PC-9 (cell line): ENCODE measurements at regions not wholly inside any gene's neighbourhood (a gene's known extent, or its start where the extent isn't known, plus 50 kb on each side); places are given as distances from the start of the nearest gene placed in this dataset.

Experiments used
- BruUV-seq: library from RNA; stranded (reverse); fragments of 400-500 nt; replicated peaks from 2 replicates; lab custom pipeline; 2021; lab: Mats Ljungman, UMichigan
- CTCF ChIA-PET: fragments of 300-600 bp; sonication (Branson Sonifier 250); formaldehyde crosslinking; loops from one replicate; lab custom pipeline; 2022; ENCODE audit warnings: antibody characterized with exemption; lab: Charles Lee
- POLR2A ChIA-PET: fragments of 300-600 bp; sonication (Branson Sonifier 250); formaldehyde crosslinking; loops from one replicate; lab custom pipeline; 2022; ENCODE audit warnings: antibody characterized with exemption; ENCODE audit not compliant: unreplicated experiment; lab: Charles Lee
- DNase-seq, 2 experiments: peaks; one replicate each; pipeline versions ENCODE4 v3.0.0 to v3.0.0-alpha.2; 2015 to 2022; ENCODE audit warnings: mixed read lengths in 1 of 2
- H2AFZ ChIP-seq: fragments of 200-600 bp; sonication (generic); 2 replicates; pipeline ENCODE4 v1.8.1; 2017; ENCODE audit warnings: antibody characterized with exemption
- H3F3A ChIP-seq: fragments of 200-600 bp; sonication (generic); 2 replicates; pipeline ENCODE4 v1.8.1; 2017; ENCODE audit warnings: antibody characterized with exemption, mild to moderate bottlenecking, low read depth; ENCODE audit not compliant: insufficient read depth
- H3K27ac ChIP-seq: fragments of 200-600 bp; sonication (generic); 2 replicates; pipeline ENCODE4 v1.6.1; 2016; ENCODE audit warnings: mixed run types
- H3K27me3 ChIP-seq: fragments of 200-600 bp; sonication (generic); 2 replicates; pipeline ENCODE4 v1.6.1; 2016; ENCODE audit warnings: low read depth, mixed run types; ENCODE audit not compliant: insufficient read depth
- H3K36me3 ChIP-seq: fragments of 200-600 bp; sonication (generic); 2 replicates; pipeline ENCODE4 v1.6.1; 2016; ENCODE audit warnings: low read depth, mixed run types
- H3K4me1 ChIP-seq: fragments of 200-600 bp; sonication (generic); replicated peaks from 2 replicates; pipeline ENCODE4 v1.6.1; 2016; ENCODE audit warnings: mixed run types; ENCODE audit not compliant: insufficient read depth
- H3K4me2 ChIP-seq: fragments of 200-600 bp; sonication (generic); 2 replicates; pipeline ENCODE4 v1.6.1; 2017; ENCODE audit warnings: mixed run types
- H3K4me3 ChIP-seq: fragments of 200-600 bp; sonication (generic); 2 replicates; pipeline ENCODE4 v1.6.1; 2016; ENCODE audit warnings: mixed run types
- H3K79me2 ChIP-seq: fragments of 200-600 bp; sonication (generic); 2 replicates; pipeline ENCODE4 v1.6.1; 2017; ENCODE audit warnings: low read depth, mixed run types
- H3K9me2 ChIP-seq: fragments of 200-600 bp; sonication (generic); 2 replicates; pipeline ENCODE4 v1.8.1; 2017; ENCODE audit warnings: mild to moderate bottlenecking; ENCODE audit not compliant: insufficient read depth
- H3K9me3 ChIP-seq: fragments of 200-600 bp; sonication (generic); 2 replicates; pipeline ENCODE4 v1.8.1; 2016; ENCODE audit warnings: low read depth; ENCODE audit not compliant: insufficient read depth
- H4K20me1 ChIP-seq: fragments of 200-600 bp; sonication (generic); 2 replicates; pipeline ENCODE4 v1.8.1; 2017; ENCODE audit not compliant: insufficient read depth
- CTCF ChIP-seq: fragments of 200-600 bp; sonication (generic); conservative IDR thresholded peaks from 2 replicates; pipeline ENCODE4 v1.6.1; 2017; ENCODE audit warnings: mixed run types, antibody characterized with exemption, mild to moderate bottlenecking, moderate library complexity
- EZH2 ChIP-seq: fragments of 200-600 bp; sonication (generic); IDR thresholded peaks from 2 replicates; pipeline ENCODE4 v1.8.0; 2017; ENCODE audit warnings: antibody characterized with exemption, low read depth
- intact Hi-C: fragments of 100-400 bp; cut with micrococcal nuclease; formaldehyde crosslinking; loops from one replicate; pipeline ENCODE4 v1.10.0; 2022; ENCODE audit not compliant: unreplicated experiment

- CTCF ChIA-PET: no interaction called here
- no peaks in the 10 kb centered on the region for H3F3A ChIP-seq
- DNase-seq: no peak
- TF ChIP-seq EZH2 (no peak), CTCF (no peak)
- H4K20me1 ChIP-seq: no peaks in the 10 kb centered on the region
- H3K4me3 ChIP-seq: no peak overlapping the region
- no TSS peak for BruUV-seq
- no peaks in the 10 kb centered on the region for H3K9me3 ChIP-seq
- intact Hi-C loops: no loop called here
- H3K9me2 ChIP-seq: no peaks in the 10 kb centered on the region
- H3K79me2 ChIP-seq: no peaks in the 10 kb centered on the region
- H3K36me3 ChIP-seq: no peaks in the 10 kb centered on the region
- H2AFZ ChIP-seq: no peak overlapping the region
- H3K27me3 ChIP-seq: 0 out of 2 replicates have a peak, but pooled peaks cover 5% of the 10 kb centered on the region
- no peak overlapping the region for H3K27ac ChIP-seq
- H3K4me2 ChIP-seq: no peak overlapping the region
- POLR2A ChIA-PET: no interaction called here
- H3K4me1 ChIP-seq: no peaks in the 10 kb centered on the region
These were observed 101.2 kb downstream of the MPP7 start for GRCh38 chr10:28201410-28202400.

- H3K79me2 ChIP-seq: no peaks in the 10 kb centered on the region
- H3K36me3 ChIP-seq: no peaks in the 10 kb centered on the region
- H3K27ac ChIP-seq: no peak overlapping the region
- no peaks in the 10 kb centered on the region for H3K9me3 ChIP-seq
- POLR2A ChIA-PET: no interaction called here
- H3K4me1 ChIP-seq: no peaks in the 10 kb centered on the region
- no peaks in the 10 kb centered on the region for H3F3A ChIP-seq
- no peak overlapping the region for H3K4me3 ChIP-seq
- no TSS peak for BruUV-seq
- CTCF ChIA-PET: no interaction called here
- no peaks in the 10 kb centered on the region for H3K9me2 ChIP-seq
- TF ChIP-seq EZH2 (no peak), CTCF (no peak)
- H3K4me2 ChIP-seq: no peak overlapping the region
- no peak overlapping the region for H2AFZ ChIP-seq
- H3K27me3 ChIP-seq: 0 out of 2 replicates have a peak, but pooled peaks cover 5% of the 10 kb centered on the region
- intact Hi-C loops: no loop called here
- H4K20me1 ChIP-seq: no peaks in the 10 kb centered on the region
- no peak for DNase-seq
These were observed 102.1 kb downstream of the MPP7 start for GRCh38 chr10:28200775-28201174.

- intact Hi-C loops: no loop called here
These were observed 102.9 kb downstream of the MPP7 start for GRCh38 chr10:28199941-28200340.

More at GRCh38 chr10:28199941-28200340, 102.9 kb downstream of the MPP7 start:
- DNase-seq: no peak
- no peaks in the 10 kb centered on the region for H3K4me1 ChIP-seq
- no TSS peak for BruUV-seq
- H2AFZ ChIP-seq: no peak overlapping the region
- H3F3A ChIP-seq: no peaks in the 10 kb centered on the region
- no peaks in the 10 kb centered on the region for H3K9me2 ChIP-seq
- H3K36me3 ChIP-seq: no peaks in the 10 kb centered on the region
- H3K9me3 ChIP-seq: no peaks in the 10 kb centered on the region
- H3K27me3 ChIP-seq: 0 out of 2 replicates have a peak, but pooled peaks cover 5% of the 10 kb centered on the region
- H3K27ac ChIP-seq: no peak overlapping the region
- POLR2A ChIA-PET: no interaction called here
- TF ChIP-seq EZH2: no peak
- no peak for TF ChIP-seq CTCF
- CTCF ChIA-PET: no interaction called here
- no peak overlapping the region for H3K4me3 ChIP-seq
- no peaks in the 10 kb centered on the region for H4K20me1 ChIP-seq
- no peaks in the 10 kb centered on the region for H3K79me2 ChIP-seq
- H3K4me2 ChIP-seq: no peak overlapping the region
